IPS-18a (cell line): ENCODE measurements at regions not wholly inside any gene's neighbourhood (a gene's known extent, or its start where the extent isn't known, plus 50 kb on each side); places are given as distances from the start of the nearest gene placed in this dataset.
"Not testable (repeated sequence)": the region's sequence is repeated elsewhere in the genome, so short reads cannot be mapped to it uniquely, and the experiment has no call there.

Experiments
- H3K27ac ChIP-seq: one replicate; pipeline ENCODE4 v1.5.1; 2013; ENCODE audit warnings: low read length
- H3K27me3 ChIP-seq: one replicate; pipeline ENCODE4 v1.6.1; 2013; ENCODE audit warnings: mild to moderate bottlenecking, low read length; ENCODE audit not compliant: control insufficient read depth, insufficient read depth
- H3K36me3 ChIP-seq: one replicate; pipeline ENCODE4 v1.6.1; 2013; ENCODE audit warnings: low read depth, low read length; ENCODE audit not compliant: control insufficient read depth
- H3K4me1 ChIP-seq: one replicate; pipeline ENCODE4 v1.6.1; 2013; ENCODE audit warnings: low read depth, low read length; ENCODE audit not compliant: control insufficient read depth
- H3K4me3 ChIP-seq: one replicate; pipeline ENCODE4 v1.5.1; 2013; ENCODE audit warnings: low read length
- H3K9ac ChIP-seq: one replicate; pipeline ENCODE4 v1.6.1; 2013; ENCODE audit warnings: mild to moderate bottlenecking, low read length, moderate library complexity
- H3K9me3 ChIP-seq: one replicate; pipeline ENCODE4 v1.6.1; 2013; ENCODE audit warnings: low read depth, low read length; ENCODE audit not compliant: control insufficient read depth

- no peak overlapping the region for H3K9ac ChIP-seq
- peaks cover 10% of the 10 kb centered on the region for H3K4me1 ChIP-seq
- H3K4me3 ChIP-seq, result no peak overlapping the region
- no peak overlapping the region for H3K27ac ChIP-seq
- H3K9me3 ChIP-seq, result no peaks in the 10 kb centered on the region
- no peaks in the 10 kb centered on the region for H3K27me3 ChIP-seq
- H3K36me3 ChIP-seq, result no peaks in the 10 kb centered on the region
These were observed 267.2 kb upstream of the ACO1 start for GRCh38 chr9:32117291-32117690.

GRCh38 chr9:32128546-32128945 is 255.9 kb upstream of the ACO1 start:
- no peak overlapping the region for H3K9ac ChIP-seq

GRCh38 chr9:32130709-32131108 is 253.7 kb upstream of the ACO1 start:
- H3K27ac ChIP-seq, H3K4me3 ChIP-seq, H3K9me3 ChIP-seq, H3K36me3 ChIP-seq, H3K9ac ChIP-seq, H3K4me1 ChIP-seq, H3K27me3 ChIP-seq: not testable (repeated sequence)

More at GRCh38 chr9:32128546-32128945, 255.9 kb upstream of the ACO1 start:
- Histone ChIP-seq H3K27ac (no peak overlapping the region), H3K9me3 (no peaks in the 10 kb centered on the region), H3K4me3 (no peak overlapping the region), H3K27me3 (no peaks in the 10 kb centered on the region), H3K4me1 (no peaks in the 10 kb centered on the region), H3K36me3 (no peaks in the 10 kb centered on the region)

DNA sequence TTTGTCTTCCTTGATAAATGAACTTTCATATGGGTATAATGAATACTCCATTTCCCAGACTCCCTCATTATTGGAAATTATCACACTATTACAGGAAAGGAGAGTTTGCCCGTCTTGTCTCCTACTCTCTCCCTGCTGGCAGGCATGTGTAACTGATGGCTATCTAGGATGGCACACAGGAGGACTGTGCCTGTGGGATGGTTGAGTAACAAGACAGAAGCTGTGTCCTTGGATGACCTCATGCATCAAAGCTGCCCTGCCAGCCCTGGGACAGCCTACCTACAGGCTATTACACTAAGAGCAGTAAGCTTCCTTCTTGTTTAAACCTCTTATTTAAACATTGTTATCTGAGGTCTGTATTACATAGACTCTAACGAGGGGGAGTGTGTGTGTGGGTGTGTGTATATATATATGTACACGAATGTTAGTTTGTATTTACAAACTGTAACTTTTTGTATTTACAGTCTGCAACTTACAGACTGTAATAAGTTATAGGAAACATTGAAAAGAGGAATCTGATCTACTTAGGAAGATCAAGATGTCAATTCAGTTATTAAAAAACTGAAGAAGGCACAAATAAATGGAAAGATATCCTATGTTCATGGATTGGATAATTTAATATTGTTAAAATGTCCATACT is 247.6 kb upstream of the ACO1 start:
- H3K4me3 ChIP-seq, result no peak overlapping the region
- no peaks in the 10 kb centered on the region for H3K27me3 ChIP-seq
- no peaks in the 10 kb centered on the region for H3K36me3 ChIP-seq
- H3K27ac ChIP-seq, result no peak overlapping the region
- H3K9me3 ChIP-seq, result no peaks in the 10 kb centered on the region
- H3K9ac ChIP-seq, result no peak overlapping the region
- H3K4me1 ChIP-seq, result no peaks in the 10 kb centered on the region

DNA sequence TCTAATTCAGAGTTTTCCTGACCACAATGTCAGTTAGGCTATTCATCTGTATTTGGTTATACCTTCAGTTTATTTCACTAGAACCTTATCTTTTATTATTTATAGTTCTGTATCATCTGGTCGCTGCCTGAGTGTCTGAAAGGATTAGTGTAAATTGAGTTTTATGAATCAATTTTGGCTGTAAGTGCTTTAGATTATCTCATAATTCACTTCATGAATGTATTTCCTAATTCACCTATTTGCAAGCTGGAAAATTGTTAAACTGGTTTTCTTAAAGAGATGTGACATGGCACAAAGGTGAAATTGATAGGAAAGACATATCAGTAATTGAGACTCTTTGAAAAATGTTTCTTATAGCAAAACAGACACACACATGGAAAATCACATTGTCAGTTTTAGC is 242.4 kb upstream of the ACO1 start:
- Histone ChIP-seq H3K4me1 (no peaks in the 10 kb centered on the region), H3K9me3 (no peaks in the 10 kb centered on the region), H3K27ac (no peak overlapping the region), H3K27me3 (no peaks in the 10 kb centered on the region), H3K9ac (no peak overlapping the region), H3K4me3 (no peak overlapping the region), H3K36me3 (no peaks in the 10 kb centered on the region)

DNA sequence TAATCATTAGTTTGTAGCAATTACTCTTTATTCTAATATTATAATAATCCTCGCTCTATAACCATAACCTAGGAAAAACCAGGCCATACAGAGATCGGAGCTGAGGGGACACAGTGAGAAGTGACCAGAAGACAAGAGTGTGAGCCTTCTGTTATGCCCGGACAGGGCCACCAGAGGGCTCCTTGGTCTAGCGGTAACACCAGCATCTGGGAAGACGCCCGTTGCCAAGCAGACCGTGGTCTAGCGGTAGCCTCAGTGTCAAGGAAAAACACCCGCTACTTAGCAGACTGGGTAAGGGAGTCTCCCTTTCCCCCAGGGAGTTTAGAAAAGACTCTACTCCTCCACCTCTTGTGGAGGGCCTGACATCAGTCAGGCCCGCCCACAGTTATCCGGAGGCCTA is 235.9 kb upstream of the ACO1 start:
- H3K4me3 ChIP-seq, H3K9me3 ChIP-seq, H3K27ac ChIP-seq, H3K9ac ChIP-seq, H3K4me1 ChIP-seq, H3K36me3 ChIP-seq, H3K27me3 ChIP-seq: not testable (repeated sequence)

- Histone ChIP-seq H3K9ac (no peak overlapping the region), H3K4me1 (no peaks in the 10 kb centered on the region), H3K36me3 (no peaks in the 10 kb centered on the region), H3K4me3 (no peak overlapping the region), H3K9me3 (no peaks in the 10 kb centered on the region), H3K27ac (no peak overlapping the region), H3K27me3 (no peaks in the 10 kb centered on the region)
These were observed 223.2 kb upstream of the ACO1 start for GRCh38 chr9:32161209-32161608.

DNA sequence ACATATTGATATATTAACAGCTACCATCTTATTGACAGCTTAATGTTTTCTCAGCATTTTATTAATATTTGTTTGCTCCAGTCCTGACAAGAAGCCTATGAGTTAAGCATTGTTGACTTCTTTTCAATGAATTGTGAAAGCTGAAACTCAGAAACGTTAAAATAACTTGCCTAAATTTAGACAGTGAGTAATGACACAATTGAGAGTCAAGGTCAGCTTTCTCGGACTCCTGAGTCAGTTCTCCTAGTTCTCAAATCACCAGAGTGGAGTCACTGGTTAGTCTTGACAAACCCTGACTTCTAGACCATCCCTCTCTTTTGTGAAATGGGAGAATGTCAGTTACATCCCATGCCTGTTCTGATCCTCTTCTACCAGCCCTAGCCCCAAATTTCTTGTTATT is 222.7 kb upstream of the ACO1 start:
- H3K9ac ChIP-seq, result no peak overlapping the region
- H3K27ac ChIP-seq, result no peak overlapping the region

DNA sequence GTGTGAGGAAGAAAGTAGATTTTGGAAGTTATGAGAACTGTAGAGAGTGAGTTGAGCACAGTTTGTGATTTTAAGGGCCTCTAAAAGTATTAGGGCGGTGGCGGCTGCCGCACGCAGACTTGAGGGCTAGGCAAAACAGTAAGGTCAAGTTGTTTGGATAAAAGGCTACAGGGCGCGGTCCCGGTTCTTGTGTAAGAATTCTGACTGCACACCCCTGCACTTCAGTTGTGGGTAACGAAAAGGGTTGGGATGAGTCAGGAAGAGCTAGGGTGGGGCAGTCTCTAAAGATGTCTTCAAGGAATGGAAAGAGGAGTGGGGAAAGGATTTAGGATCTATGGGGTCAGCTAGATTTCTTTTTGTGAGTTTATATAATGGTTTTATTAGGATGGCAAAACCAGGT is 218.1 kb upstream of the ACO1 start:
- not testable (repeated sequence) for H3K27me3 ChIP-seq, H3K36me3 ChIP-seq, H3K4me1 ChIP-seq, H3K9me3 ChIP-seq, H3K9ac ChIP-seq, H3K27ac ChIP-seq, H3K4me3 ChIP-seq

More for the DNA sequence above, 222.7 kb upstream of the ACO1 start:
- Histone ChIP-seq H3K27me3 (no peaks in the 10 kb centered on the region), H3K4me1 (no peaks in the 10 kb centered on the region), H3K4me3 (no peak overlapping the region), H3K36me3 (no peaks in the 10 kb centered on the region), H3K9me3 (no peaks in the 10 kb centered on the region)

GRCh38 chr9:32171339-32171738 is 213.1 kb upstream of the ACO1 start:
- no peaks in the 10 kb centered on the region for H3K36me3 ChIP-seq
- H3K4me3 ChIP-seq, result no peak overlapping the region
- H3K4me1 ChIP-seq, result no peaks in the 10 kb centered on the region
- H3K27ac ChIP-seq, result no peak overlapping the region
- no peak overlapping the region for H3K9ac ChIP-seq
- no peaks in the 10 kb centered on the region for H3K9me3 ChIP-seq
- no peaks in the 10 kb centered on the region for H3K27me3 ChIP-seq

GRCh38 chr9:32172256-32172655 is 212.2 kb upstream of the ACO1 start:
- H3K27me3 ChIP-seq, result no peaks in the 10 kb centered on the region
- no peaks in the 10 kb centered on the region for H3K4me1 ChIP-seq
- no peak overlapping the region for H3K4me3 ChIP-seq
- no peak overlapping the region for H3K9ac ChIP-seq
- H3K9me3 ChIP-seq, result no peaks in the 10 kb centered on the region
- H3K27ac ChIP-seq, result no peak overlapping the region
- no peaks in the 10 kb centered on the region for H3K36me3 ChIP-seq

DNA sequence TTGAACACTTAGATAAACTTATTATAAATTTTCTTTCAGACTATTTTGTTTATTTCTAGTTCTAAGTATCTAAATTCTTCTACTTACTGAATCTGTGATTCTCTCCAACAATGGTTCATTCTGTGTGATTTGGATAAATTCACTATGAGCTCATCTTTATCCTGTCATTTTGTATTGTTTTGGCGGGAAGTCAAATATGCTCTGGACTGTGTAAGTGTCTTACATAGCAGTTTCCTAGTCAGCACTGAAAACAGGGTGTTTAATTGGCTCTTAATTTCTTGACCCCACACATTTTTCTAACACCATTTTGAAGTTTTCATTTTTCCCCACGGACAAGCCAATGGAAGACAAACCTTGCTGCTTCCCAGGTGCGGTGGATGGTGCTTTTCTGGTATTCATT is 207.0 kb upstream of the ACO1 start:
- Histone ChIP-seq H3K27me3 (no peaks in the 10 kb centered on the region), H3K4me3 (no peak overlapping the region), H3K27ac (no peak overlapping the region), H3K4me1 (no peaks in the 10 kb centered on the region), H3K9ac (no peak overlapping the region), H3K9me3 (no peaks in the 10 kb centered on the region), H3K36me3 (no peaks in the 10 kb centered on the region)
